ENCODE measurements at regions not wholly inside any gene's neighbourhood (a gene's known extent, or its start where the extent isn't known, plus 50 kb on each side); places are given as distances from the start of the nearest gene placed in this dataset.

GRCh38 chr10:109430799-109431198, 492.5 kb downstream of the XPNPEP1 start:
- Histone ChIP-seq H3K79me2 (ENCODE audit: control insufficient read depth in 1 of 2, insufficient read depth in 2 of 2, low read length in 2 of 2) (no peaks in the 10 kb centered on the region), H2BK12ac (ENCODE audit: low read depth, low read length) (no peak overlapping the region), H3K4me2 (ENCODE audit: insufficient read depth in 1 of 2, low read depth in 2 of 2, low read length in 2 of 2) (no peak overlapping the region), H2AFZ (ENCODE audit: low read length) (0 out of 2 replicates have a peak overlapping the region, but pooled peaks have one; percentile 62), H3K4me1 (replicated peaks in 1 of 4; ENCODE audit: control insufficient read depth in 3 of 4, insufficient read depth in 4 of 4, low read length in 3 of 4) (peaks cover 0 to 3% (median 0%) of the 10 kb centered on the region in 4 experiments; a peak in 2 of 7 replicates), H3K9ac (replicated peaks in 1 of 4; ENCODE audit: extremely low read depth in 1 of 4, low read depth in 3 of 4, low read length in 3 of 4) (no peak overlapping the region), H4K20me1 (replicated peaks in 1 of 2; ENCODE audit: control insufficient read depth in 1 of 2, insufficient read depth in 2 of 2, low read length in 2 of 2) (no peaks in the 10 kb centered on the region), H2BK15ac (ENCODE audit: low read length) (no peak overlapping the region), H3K4me3 (ENCODE audit: extremely low read depth in 1 of 4, insufficient read depth in 2 of 4, low read depth in 3 of 4, low read length in 4 of 4) (no peak overlapping the region), H3K9me3 (ENCODE audit: insufficient read depth in 2 of 2, low read depth in 1 of 2, low read length in 1 of 2) (no peaks in the 10 kb centered on the region), H3K27ac (ENCODE audit: low read depth, low read length) (no peak overlapping the region), H4K8ac (ENCODE audit: extremely low read depth, insufficient read depth, low read length) (no peak overlapping the region), H3K79me1 (ENCODE audit: low read depth, low read length) (no peaks in the 10 kb centered on the region), H2BK5ac (ENCODE audit: low read depth, low read length) (no peak overlapping the region), H3K56ac (replicated peaks; ENCODE audit: insufficient read length, low read depth, low read length) (no peak overlapping the region), H2AK5ac (ENCODE audit: low read depth, low read length) (no peak overlapping the region), H2BK20ac (ENCODE audit: low read length) (no peak overlapping the region), H3K36me3 (ENCODE audit: control insufficient read depth in 2 of 4, insufficient read depth in 4 of 4, low read length in 3 of 4) (no peaks in the 10 kb centered on the region), H2BK120ac (replicated peaks; ENCODE audit: low read depth, low read length) (no peak overlapping the region), H3K27me3 (replicated peaks in 1 of 4; ENCODE audit: control insufficient read depth in 3 of 4, extremely low read depth in 1 of 4, insufficient read depth in 3 of 4, low read length in 3 of 4) (no peaks in the 10 kb centered on the region), H4K91ac (replicated peaks; ENCODE audit: insufficient read length, low read length) (no peak overlapping the region), H3K23ac (ENCODE audit: insufficient read length) (no peak overlapping the region), H3K14ac (ENCODE audit: insufficient read length) (no peak overlapping the region), H3K23me2 (ENCODE audit: low read depth, low read length) (no peaks in the 10 kb centered on the region), H3K4ac (replicated peaks; ENCODE audit: insufficient read length, low read depth, low read length) (no peak overlapping the region), H4K5ac (ENCODE audit: insufficient read length, low read depth, low read length) (no peak overlapping the region), H3K18ac (ENCODE audit: extremely low read depth, low read length) (no peak overlapping the region)
- FAIRE-seq (no peak), DNase-seq (ENCODE audit: low read depth in 1 of 2, low spot score in 2 of 2) (no peak)
- ChIA-PET POLR2A (ENCODE audit: partially characterized antibody) (no interaction called here), CTCF (ENCODE audit: partially characterized antibody) (interaction anchor here (0.8 to 1.5 kb wide), 3 partner anchors 9 to 346 kb away, joined by 3 to 6 read pairs (median 3); no protein-coding TSS in a partner anchor)
- WGBS, 2 experiments (ENCODE audit: extremely low coverage in 1 of 2, insufficient coverage in 1 of 2, insufficient read length in 1 of 2, insufficient replicate concordance in 2 of 2, low coverage in 1 of 2, low lambda C conversion rate in 2 of 2, missing lambda C conversion rate in 1 of 2) = 83% methylated on average over 2 of the region's 2 CpGs; no CpG with 5 or more reads in 1 of the 2 experiments
- TF ChIP-seq POU5F1 (IDR thresholded peaks at IDR 0.05; ENCODE audit: low read depth, low read length) = no peak
- TF ChIP-seq RFX5 (IDR thresholded peaks at IDR 0.05; ENCODE audit: borderline replicate concordance, low read depth, low read length) = no peak
- TF ChIP-seq CBX5 (IDR thresholded peaks at IDR 0.05; ENCODE audit: low read depth, low read length) = no peak
- no peak for TF ChIP-seq E2F6 (IDR thresholded peaks at IDR 0.05)
- TF ChIP-seq CTBP2 (IDR thresholded peaks at IDR 0.05; ENCODE audit: borderline replicate concordance, insufficient read depth, insufficient read length, low read length) = no peak
- TF ChIP-seq CEBPB (IDR thresholded peaks at IDR 0.05; ENCODE audit: low read depth, low read length) = no peak
- no peak for TF ChIP-seq TCF12 (IDR thresholded peaks at IDR 0.05; ENCODE audit: low read depth, low read length)
- TF ChIP-seq MAFK (IDR thresholded peaks at IDR 0.05; ENCODE audit: low read depth, low read length) = no peak
- no peak for TF ChIP-seq YY1 (IDR thresholded peaks at IDR 0.05; ENCODE audit: low read depth, low read length)
- no peak for TF ChIP-seq ATF3 (IDR thresholded peaks at IDR 0.05; ENCODE audit: insufficient read depth, low read depth, low read length)
- no peak for TF ChIP-seq SUZ12 (IDR thresholded peaks at IDR 0.05; ENCODE audit: low read length)
